ENCODE measurements at regions not wholly inside any gene's neighbourhood (a gene's known extent, or its start where the extent isn't known, plus 50 kb on each side); places are given as distances from the start of the nearest gene placed in this dataset.

DNA sequence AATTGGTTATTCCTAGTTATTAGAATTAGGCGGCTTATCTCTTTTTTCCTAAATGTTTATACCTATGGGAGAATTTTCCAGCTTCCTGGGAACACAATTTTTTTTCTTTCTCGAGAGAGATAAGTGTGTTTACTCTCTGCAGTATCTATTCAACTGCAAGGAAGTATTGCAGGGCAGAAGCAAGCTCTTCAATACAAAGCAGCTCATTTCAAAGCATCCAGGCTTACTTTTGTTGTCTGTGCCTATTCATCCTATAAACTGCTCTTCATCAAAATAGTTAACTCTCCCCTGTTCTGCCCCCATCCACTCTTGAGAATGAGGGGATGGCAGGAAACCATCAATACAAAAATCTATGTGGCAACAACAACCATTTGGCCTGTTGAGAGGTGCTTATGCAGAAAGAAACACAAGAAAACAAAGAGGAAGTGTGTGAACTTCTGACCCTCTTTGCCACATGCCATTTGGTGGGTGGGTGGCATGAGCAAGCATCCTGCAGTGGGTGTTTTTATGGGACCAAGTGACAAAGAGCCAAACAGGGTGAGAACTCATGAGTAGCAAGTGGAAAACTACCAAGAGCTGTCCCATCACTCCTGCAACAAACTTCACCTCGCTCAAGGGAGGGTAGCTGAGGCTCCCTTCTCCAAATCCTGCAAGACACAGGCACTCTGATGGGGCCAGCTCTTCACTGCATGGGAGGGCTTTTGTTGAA, 50.6 kb upstream of the MRPS6 start:
- no peak for DNase-seq

DNA sequence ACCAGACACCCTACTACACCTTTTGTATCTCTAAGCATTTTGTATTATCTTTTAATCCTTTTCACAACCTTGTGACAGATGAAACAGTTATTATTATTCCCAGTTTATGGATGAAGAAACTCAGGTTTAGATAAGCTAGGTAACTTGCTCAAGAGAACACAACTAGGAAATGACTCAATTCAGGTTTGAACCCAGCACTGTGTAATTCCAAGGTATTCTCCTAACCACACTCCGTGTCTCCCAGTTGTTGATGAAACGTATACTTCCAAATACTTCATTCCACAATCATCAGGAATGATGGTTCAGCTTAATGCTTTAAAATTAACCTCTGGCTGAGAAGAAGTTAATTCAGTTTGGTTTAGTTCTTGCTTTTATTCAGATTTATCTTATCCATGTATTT, 51.7 kb upstream of the MRPS6 start:
- no peak for DNase-seq

- DNase-seq = no peak
Measured at GRCh38 chr21:34020983-34021553, 52.3 kb upstream of the MRPS6 start.

- DNase-seq = no peak
Measured at GRCh38 chr21:34020005-34020847, 53.2 kb upstream of the MRPS6 start.

- no peak for DNase-seq
Measured at GRCh38 chr21:34019402-34019801, 54.0 kb upstream of the MRPS6 start.

DNA sequence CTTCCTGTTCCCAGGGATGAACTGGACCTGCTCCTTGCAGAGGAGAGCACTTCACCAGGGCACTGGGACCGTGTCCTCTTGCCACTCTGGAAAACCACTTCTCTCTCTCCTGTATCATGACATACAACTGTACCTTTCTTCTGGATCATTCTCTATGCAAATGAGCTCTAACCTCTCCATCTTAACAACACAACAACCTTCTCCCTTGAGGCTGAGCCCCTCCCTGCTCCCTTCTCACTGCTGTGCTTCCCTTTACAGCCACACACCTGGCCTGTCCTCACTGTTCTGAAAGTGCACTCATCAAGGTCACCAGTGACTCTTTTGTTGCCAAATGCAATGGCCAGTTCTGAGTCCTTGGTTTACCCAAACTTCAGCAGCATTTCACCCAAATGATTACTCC, 54.5 kb upstream of the MRPS6 start:
- no peak for DNase-seq

DNA sequence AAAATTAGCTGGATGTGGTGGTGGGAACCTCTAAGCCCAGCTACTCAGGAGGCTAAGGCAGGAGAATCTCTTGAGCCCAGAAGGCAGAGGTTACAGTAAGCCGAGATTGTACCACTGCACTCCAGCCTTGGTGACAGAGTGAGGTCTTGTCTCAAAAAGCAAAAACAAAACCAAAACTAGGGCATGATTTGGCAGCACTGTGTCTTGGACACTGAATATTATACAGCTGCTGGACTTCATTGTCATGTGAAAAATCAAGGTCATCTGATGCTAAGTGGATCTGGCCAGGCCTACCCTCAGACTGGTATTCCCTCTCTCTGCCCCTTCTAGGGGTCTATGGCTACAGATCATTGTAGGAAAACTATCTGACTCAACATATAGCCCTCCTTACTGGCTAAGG, 55.2 kb upstream of the MRPS6 start:
- no peak for DNase-seq

- no peak for DNase-seq
Measured at GRCh38 chr21:34017039-34017961, 56.1 kb upstream of the MRPS6 start.

GRCh38 chr21:34012640-34013039, 60.7 kb upstream of the MRPS6 start:
- DNase-seq = no peak

GRCh38 chr21:34011660-34012059, 61.7 kb upstream of the MRPS6 start:
- DNase-seq = no peak

GRCh38 chr21:34009193-34009592, 64.2 kb upstream of the MRPS6 start:
- no peak for DNase-seq

DNA sequence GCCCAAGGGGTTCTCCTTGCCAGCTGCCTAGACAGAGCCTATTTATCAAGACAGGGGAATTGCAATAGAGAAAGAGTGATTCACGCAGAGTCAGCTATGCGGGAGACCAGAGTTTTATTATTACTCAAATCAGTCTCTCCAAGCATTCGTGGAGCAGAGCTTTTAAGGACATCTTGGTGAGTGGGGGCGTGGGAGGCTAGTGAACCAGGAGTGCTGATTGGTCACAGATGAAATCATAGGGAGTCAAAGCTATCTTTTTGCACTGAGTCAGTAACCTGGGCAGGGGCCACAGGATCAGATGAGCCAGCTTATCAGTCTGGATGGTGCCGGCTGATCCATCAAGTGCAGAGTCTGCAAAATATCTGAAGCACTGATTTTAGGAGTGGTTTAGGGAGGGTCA, 64.8 kb upstream of the MRPS6 start:
- no peak for DNase-seq

GRCh38 chr21:34006611-34007168, 66.7 kb upstream of the MRPS6 start:
- DNase-seq = no peak

DNA sequence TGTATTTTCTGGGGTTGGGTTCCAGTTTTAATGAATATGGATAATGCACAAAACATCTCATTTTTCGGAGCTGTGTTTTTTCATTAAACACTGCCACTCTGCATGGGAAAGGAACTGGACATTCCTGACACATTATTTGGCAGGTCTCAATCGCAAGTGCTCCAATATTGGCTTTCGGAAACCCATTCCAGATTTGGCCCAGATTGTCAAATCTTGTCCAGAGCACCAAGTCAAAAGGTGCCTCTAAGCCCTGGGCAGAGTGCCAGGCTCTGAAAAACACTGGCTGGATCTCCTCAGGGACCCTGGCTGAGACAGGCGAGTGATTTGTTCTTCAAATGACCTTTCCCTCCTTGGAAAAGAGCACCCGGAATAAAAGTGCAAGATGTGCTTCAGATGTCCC, 68.4 kb upstream of the MRPS6 start:
- DNase-seq = no peak

DNA sequence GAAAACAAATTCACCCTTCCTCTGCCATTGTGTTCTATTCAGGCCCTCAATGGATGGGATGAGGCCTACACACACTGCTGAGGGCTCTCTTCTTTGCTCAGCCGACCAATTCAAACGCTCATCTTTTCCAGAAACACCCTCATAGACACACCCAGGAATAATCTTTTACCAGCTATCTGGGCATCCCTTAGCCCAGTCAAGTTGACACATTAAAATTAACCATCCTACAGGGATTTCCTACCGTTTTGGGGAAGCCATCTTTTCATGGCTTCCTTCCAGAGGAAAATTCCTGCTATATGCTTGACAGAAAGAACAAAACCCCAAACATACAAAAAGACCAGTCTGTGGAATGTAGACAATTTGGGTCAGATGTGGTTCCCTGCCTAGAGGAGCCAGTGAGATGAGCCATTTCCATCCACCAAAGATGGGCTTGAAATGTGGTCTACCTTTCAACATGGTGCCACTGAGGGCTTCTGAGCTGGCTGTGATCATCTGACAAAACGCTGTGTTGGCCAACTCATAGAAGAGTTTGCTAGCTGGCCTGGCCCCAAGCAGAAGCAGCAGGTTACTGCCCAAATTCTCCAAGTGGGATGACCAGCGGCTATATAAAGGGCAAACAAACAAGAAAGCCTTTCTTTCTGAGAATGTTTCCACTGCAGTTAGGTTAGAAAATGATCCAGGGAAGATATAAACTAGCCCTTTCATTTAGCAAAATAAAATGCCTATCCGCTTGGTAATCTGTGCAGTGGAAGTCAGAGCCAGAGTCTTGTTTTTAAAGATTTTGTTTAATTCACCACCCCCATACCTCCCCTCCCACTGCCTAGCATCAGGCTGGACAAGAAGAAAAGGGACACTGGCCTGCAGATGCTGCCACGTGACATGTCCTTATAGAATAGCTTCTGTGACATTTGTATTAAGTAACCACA, 69.1 kb upstream of the MRPS6 start:
- DNase-seq = no peak

DNA sequence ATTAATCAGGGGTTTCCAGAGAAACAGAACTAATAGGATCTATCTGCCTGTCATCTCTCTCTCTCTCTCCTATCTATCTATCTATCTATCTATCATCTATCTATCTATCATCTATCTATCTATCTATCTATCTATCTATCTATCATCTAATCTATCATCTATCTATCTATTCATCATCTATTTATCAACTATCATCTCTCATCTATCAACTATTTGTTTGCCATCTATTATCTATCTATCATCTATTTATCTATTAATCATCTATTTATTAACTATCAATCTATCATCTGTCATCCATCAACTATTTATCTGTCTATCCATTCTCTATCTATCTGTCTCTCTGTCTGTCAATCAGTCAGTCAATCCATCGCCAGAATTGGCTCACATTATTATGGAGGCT, 70.0 kb upstream of the MRPS6 start:
- no peak for DNase-seq

DNA sequence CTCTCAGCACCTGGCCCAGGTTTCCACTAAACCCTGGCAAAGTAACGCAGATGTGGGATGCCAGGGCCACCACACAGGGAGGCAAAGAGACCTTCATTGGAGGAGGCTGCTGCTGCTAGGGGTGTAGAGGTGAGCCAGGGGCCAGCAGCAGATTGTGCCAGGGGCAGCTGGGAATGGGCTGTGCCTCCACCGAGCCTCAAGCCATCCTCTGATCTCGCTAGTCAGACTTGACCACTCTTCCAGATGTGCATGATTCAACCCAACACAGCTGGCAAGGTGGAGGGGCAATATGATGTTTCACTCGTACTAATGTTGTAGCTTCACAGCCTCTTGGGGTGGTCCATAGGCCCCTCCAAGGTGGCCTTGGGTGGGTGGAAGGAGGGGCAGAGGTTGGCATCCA, 73.0 kb upstream of the MRPS6 start:
- no peak for DNase-seq

DNA sequence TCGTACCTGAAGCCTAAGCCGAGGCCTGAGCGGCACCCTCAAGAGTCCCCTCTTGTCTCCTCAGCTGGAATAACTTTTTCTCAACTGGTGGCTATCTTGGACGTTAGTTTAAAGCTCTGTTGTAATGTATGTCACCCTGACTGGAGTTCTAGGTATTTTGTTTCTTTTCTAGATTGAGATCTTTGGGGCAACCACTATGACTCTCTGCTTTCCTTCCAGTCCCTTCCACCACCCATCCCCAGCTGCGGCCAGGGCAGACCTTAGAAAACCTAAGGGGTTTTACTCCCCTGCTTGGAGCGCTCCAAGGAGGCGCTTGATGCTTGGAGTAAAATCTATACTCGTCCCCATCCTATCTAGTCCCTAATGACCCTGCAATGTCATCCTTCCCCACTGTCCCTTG, 74.6 kb upstream of the MRPS6 start:
- DNase-seq = no peak

DNA sequence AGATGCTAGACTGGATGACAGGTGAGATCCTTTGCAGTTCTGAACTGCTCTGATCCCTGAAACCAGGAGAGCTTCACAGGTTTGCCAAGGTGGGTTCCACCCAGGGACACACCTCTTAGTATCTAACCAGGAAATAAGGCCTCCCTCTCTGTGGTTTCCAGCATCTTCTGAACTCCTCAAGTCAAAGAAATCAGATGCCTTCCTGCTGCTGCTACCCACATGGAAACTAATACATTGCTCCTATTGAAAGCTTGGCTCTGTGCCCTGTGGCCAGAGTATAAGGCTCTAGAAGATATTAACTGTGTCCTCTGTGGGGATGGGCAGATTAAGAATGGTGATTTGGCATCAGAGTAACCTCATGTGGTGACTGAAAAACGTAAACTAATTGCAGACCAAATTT, 75.0 kb upstream of the MRPS6 start:
- DNase-seq = no peak

DNA sequence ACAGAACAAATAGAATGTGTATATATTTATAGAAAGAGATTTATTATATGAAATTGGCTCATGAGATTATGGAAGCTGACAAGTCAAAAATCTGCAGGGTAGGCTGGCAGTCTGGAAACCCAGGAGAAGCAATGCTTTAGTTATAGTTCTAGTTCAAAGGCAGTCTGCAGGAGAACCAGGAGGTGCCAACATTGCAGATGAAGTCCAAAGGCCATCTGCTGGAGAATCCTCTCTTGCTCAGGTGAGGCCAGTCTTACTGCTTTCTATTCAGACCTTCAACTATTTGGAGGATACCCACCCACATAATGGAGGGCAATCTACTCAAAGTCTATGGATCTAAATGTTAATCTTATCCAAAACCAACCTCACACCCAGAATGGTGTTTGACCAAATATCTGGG, 75.9 kb upstream of the MRPS6 start:
- no peak for DNase-seq

DNA sequence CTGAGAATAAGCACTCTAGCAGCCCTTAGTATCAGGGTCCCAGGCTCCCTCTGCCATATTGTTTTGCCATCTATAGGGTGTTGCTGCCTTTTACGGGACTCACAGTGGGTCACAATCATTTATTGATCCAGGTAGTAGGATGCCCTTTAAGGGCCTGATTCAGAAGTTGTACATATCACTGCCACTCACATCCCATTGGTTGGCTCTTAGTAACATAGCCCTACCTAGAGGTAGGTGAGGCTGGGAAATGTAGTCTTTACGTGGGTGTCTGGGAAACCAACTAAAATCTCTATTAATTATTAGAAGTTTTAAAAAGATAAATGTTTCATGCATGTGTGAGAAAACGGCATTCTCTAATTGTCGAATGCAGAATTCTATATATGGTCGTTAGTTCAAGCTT, 78.8 kb upstream of the ATP5PO start:
- DNase-seq = no peak

Measured in islet precursor cell (in vitro differentiated cells).